Calu3 (cell line): ENCODE measurements at regions not wholly inside any gene's neighbourhood (a gene's known extent, or its start where the extent isn't known, plus 50 kb on each side); places are given as distances from the start of the nearest gene placed in this dataset.

Experiments used
- BruUV-seq: library from RNA; stranded (reverse); fragments of 400-500 nt; replicated peaks from 2 replicates; lab custom pipeline; 2021; lab: Mats Ljungman, UMichigan
- CTCF ChIA-PET: fragments of 300-600 bp; sonication (Branson Sonifier 250); formaldehyde crosslinking; loops from one replicate; lab custom pipeline; 2022; ENCODE audit warnings: antibody characterized with exemption; lab: Charles Lee
- DNase-seq: peaks from one replicate; pipeline ENCODE4 v3.0.0; 2022
- H3K27ac Mint-ChIP-seq: one replicate; pipeline ENCODE4 v1.8.0; 2022; ENCODE audit warnings: mixed read lengths; ENCODE audit not compliant: unreplicated experiment
- H3K27me3 Mint-ChIP-seq: one replicate; pipeline ENCODE4 v1.8.0; 2022; ENCODE audit warnings: mixed read lengths; ENCODE audit not compliant: unreplicated experiment
- H3K36me3 Mint-ChIP-seq: one replicate; pipeline ENCODE4 v1.8.0; 2022; ENCODE audit warnings: mild to moderate bottlenecking, moderate library complexity, mixed read lengths; ENCODE audit not compliant: insufficient read depth, unreplicated experiment
- H3K4me1 Mint-ChIP-seq: one replicate; pipeline ENCODE4 v1.8.0; 2022; ENCODE audit warnings: mild to moderate bottlenecking, low read depth, mixed read lengths; ENCODE audit not compliant: unreplicated experiment
- H3K4me3 Mint-ChIP-seq: one replicate; pipeline ENCODE4 v1.8.0; 2022; ENCODE audit warnings: mild to moderate bottlenecking, low read depth, moderate library complexity, mixed read lengths; ENCODE audit not compliant: unreplicated experiment
- H3K9me3 Mint-ChIP-seq: one replicate; pipeline ENCODE4 v1.8.0; 2022; ENCODE audit warnings: low read depth, mixed read lengths; ENCODE audit not compliant: unreplicated experiment
- intact Hi-C: fragments of 100-400 bp; cut with micrococcal nuclease; formaldehyde crosslinking; loops from one replicate; pipeline ENCODE4 v1.10.0; 2022; ENCODE audit not compliant: unreplicated experiment
- TF ChIP-seq, protein P1 (sequence below): fragments of 200-600 bp; IDR thresholded peaks from one replicate; pipeline ENCODE4 v1.8.0; 2022; ENCODE audit warnings: antibody characterized with exemption; ENCODE audit not compliant: unreplicated experiment

DNA sequence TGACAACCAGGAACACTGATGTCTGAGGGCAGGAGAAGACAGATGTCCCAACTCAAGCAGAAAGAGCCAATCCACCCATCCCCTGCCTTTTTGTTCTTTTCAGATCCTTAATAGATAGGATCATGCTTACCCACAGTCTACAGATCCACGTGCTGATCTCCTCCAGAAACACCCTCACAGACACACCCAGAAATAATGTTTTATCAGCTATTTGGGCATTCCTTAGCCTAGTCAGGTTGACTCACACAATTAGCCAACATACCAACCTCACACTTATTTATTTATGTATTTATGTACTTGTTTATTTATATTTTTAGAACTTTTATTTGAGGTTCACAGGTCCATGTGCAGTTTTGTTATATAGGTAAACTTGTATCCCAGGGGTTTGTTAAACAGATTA, 151.5 kb upstream of the IL12B start:
- no peak overlapping the region for H3K27ac Mint-ChIP-seq

DNA sequence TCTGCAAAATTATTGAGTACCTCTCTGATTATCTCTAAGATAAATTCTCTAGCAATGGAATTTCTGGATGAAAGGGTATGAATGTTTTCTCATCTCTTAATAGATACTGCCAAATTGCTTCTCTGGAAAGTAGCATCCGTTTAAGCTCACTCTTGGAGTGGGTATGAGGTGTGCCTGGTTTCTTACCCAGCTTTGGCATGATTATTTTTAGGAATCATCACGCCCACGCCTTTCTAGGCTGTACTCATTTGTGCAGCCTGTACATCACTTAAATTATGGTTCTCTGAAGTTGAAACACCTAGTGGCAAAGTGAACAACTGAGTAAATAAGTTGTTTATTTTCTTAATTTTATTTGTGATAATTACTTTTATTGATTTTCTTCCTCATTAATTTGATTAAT, 156.5 kb upstream of the IL12B start:
- DNase-seq, result no peak
- BruUV-seq, result no TSS peak
- no peaks in the 10 kb centered on the region for H3K36me3 Mint-ChIP-seq
- TF ChIP-seq, protein P1, sequence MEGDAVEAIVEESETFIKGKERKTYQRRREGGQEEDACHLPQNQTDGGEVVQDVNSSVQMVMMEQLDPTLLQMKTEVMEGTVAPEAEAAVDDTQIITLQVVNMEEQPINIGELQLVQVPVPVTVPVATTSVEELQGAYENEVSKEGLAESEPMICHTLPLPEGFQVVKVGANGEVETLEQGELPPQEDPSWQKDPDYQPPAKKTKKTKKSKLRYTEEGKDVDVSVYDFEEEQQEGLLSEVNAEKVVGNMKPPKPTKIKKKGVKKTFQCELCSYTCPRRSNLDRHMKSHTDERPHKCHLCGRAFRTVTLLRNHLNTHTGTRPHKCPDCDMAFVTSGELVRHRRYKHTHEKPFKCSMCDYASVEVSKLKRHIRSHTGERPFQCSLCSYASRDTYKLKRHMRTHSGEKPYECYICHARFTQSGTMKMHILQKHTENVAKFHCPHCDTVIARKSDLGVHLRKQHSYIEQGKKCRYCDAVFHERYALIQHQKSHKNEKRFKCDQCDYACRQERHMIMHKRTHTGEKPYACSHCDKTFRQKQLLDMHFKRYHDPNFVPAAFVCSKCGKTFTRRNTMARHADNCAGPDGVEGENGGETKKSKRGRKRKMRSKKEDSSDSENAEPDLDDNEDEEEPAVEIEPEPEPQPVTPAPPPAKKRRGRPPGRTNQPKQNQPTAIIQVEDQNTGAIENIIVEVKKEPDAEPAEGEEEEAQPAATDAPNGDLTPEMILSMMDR, result no peak
- intact Hi-C loops, result no loop called here
- peaks cover 15% of the 10 kb centered on the region for H3K27me3 Mint-ChIP-seq
- no peak overlapping the region for H3K27ac Mint-ChIP-seq
- H3K4me1 Mint-ChIP-seq, result peaks cover 10% of the 10 kb centered on the region
- no peak overlapping the region for H3K4me3 Mint-ChIP-seq
- CTCF ChIA-PET, result no interaction called here
- no peaks in the 10 kb centered on the region for H3K9me3 Mint-ChIP-seq

More for the DNA sequence above, 151.5 kb upstream of the IL12B start:
- CTCF ChIA-PET, result no interaction called here
- intact Hi-C loops, result no loop called here
- DNase-seq, result no peak
- no peaks in the 10 kb centered on the region for H3K4me1 Mint-ChIP-seq
- H3K4me3 Mint-ChIP-seq, result no peak overlapping the region
- H3K9me3 Mint-ChIP-seq, result no peaks in the 10 kb centered on the region
- TF ChIP-seq, protein P1, result no peak
- peaks cover 15% of the 10 kb centered on the region for H3K27me3 Mint-ChIP-seq
- H3K36me3 Mint-ChIP-seq, result no peaks in the 10 kb centered on the region
- no TSS peak for BruUV-seq

DNA sequence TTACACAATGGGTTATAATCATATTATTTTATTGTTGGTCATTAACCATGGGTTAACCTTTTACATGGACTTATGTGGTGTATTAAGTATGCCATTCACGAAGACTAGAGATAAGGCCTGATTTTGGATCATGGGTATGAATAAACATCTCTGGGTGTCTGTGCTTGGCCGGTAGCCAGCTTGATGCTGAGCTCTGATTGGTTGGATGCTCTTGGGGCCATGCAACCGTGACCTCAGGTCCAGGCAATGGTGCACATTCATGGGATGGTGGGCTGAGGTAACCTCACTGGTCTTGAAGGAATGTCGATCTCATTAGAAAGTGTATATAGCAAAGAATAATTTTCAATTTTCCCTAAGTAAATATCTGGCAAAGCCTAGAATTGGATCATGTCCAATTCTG, 158.2 kb upstream of the IL12B start:
- Mint-ChIP-seq H3K9me3 (no peaks in the 10 kb centered on the region), H3K4me3 (no peak overlapping the region), H3K36me3 (no peaks in the 10 kb centered on the region), H3K27me3 (peaks cover 15% of the 10 kb centered on the region), H3K27ac (no peak overlapping the region), H3K4me1 (peaks cover 10% of the 10 kb centered on the region)
- TF ChIP-seq, protein P1, result no peak
- CTCF ChIA-PET, result interaction anchor here (1.0 kb wide), 1 partner anchor 27 kb away, joined by 6 read pairs; no protein-coding TSS in a partner anchor
- intact Hi-C loops, result no loop called here
- DNase-seq, result no peak
- no TSS peak for BruUV-seq

DNA sequence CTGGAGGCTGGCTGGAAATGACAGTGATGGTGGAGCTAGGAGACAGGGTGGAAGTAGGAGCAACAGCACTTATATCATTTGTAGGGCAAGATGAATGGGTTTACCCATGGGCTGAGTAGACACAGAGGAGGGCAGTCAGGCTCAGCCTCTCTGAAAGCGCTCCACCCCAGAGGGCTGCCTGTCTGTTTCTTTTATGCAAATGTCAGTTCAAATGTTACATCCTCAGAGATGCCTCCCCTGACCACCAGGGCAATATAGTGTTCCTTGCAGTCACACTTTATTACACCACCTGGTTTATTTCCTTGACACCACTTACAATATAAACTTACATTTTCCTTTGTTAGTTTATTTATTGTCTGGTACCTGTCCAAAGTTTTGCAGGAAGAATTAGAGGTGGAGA, 159.5 kb upstream of the IL12B start:
- H3K4me1 Mint-ChIP-seq, result peaks cover 10% of the 10 kb centered on the region

More for the DNA sequence above, 159.5 kb upstream of the IL12B start:
- no peak for DNase-seq
- no peaks in the 10 kb centered on the region for H3K9me3 Mint-ChIP-seq
- intact Hi-C loops, result no loop called here
- no peak overlapping the region for H3K27ac Mint-ChIP-seq
- CTCF ChIA-PET, result no interaction called here
- TF ChIP-seq, protein P1, result no peak
- no TSS peak for BruUV-seq
- H3K4me3 Mint-ChIP-seq, result no peak overlapping the region
- H3K27me3 Mint-ChIP-seq, result peaks cover 9% of the 10 kb centered on the region
- no peaks in the 10 kb centered on the region for H3K36me3 Mint-ChIP-seq
